ENCODE measurements at regions not wholly inside any gene's neighbourhood (a gene's known extent, or its start where the extent isn't known, plus 50 kb on each side); places are given as distances from the start of the nearest gene placed in this dataset.

GRCh38 chr12:85733221-85733840 is 102.9 kb downstream of the RASSF9 start:
- H3K36me3 Mint-ChIP-seq (ENCODE audit: unreplicated experiment), result no peaks in the 10 kb centered on the region
- no peaks in the 10 kb centered on the region for H3K27me3 Mint-ChIP-seq (ENCODE audit: unreplicated experiment)
- H3K27ac Mint-ChIP-seq (ENCODE audit: unreplicated experiment), result no peak overlapping the region
- H3K4me3 Mint-ChIP-seq (ENCODE audit: unreplicated experiment), result no peak overlapping the region
- DNase-seq (ENCODE audit: extremely low spot score, unreplicated experiment), result no peak
- no peaks in the 10 kb centered on the region for H3K4me1 Mint-ChIP-seq (ENCODE audit: unreplicated experiment)
- TF ChIP-seq CTCF (IDR thresholded peaks at IDR 0.05), result no peak
- no peaks in the 10 kb centered on the region for H3K9me3 Mint-ChIP-seq (ENCODE audit: unreplicated experiment)

- no peaks in the 10 kb centered on the region for H3K9me3 Mint-ChIP-seq (ENCODE audit: unreplicated experiment)
- H3K27ac Mint-ChIP-seq (ENCODE audit: unreplicated experiment), result no peak overlapping the region
- DNase-seq (ENCODE audit: extremely low spot score, unreplicated experiment), result no peak
- H3K27me3 Mint-ChIP-seq (ENCODE audit: unreplicated experiment), result no peaks in the 10 kb centered on the region
- no peak overlapping the region for H3K4me3 Mint-ChIP-seq (ENCODE audit: unreplicated experiment)
- no peaks in the 10 kb centered on the region for H3K4me1 Mint-ChIP-seq (ENCODE audit: unreplicated experiment)
- H3K36me3 Mint-ChIP-seq (ENCODE audit: unreplicated experiment), result no peaks in the 10 kb centered on the region
- no peak for TF ChIP-seq CTCF (IDR thresholded peaks at IDR 0.05)
These were observed 102.2 kb downstream of the RASSF9 start for GRCh38 chr12:85733984-85734383.

- no peak overlapping the region for H3K4me3 Mint-ChIP-seq (ENCODE audit: unreplicated experiment)
- H3K9me3 Mint-ChIP-seq (ENCODE audit: unreplicated experiment), result no peaks in the 10 kb centered on the region
- H3K4me1 Mint-ChIP-seq (ENCODE audit: unreplicated experiment), result peaks cover 3% of the 10 kb centered on the region
- TF ChIP-seq CTCF (IDR thresholded peaks at IDR 0.05), result no peak
- peaks cover 3% of the 10 kb centered on the region for H3K27me3 Mint-ChIP-seq (ENCODE audit: unreplicated experiment)
- H3K27ac Mint-ChIP-seq (ENCODE audit: unreplicated experiment), result no peak overlapping the region
- no peak for DNase-seq (ENCODE audit: extremely low spot score, unreplicated experiment)
- H3K36me3 Mint-ChIP-seq (ENCODE audit: unreplicated experiment), result no peaks in the 10 kb centered on the region
These were observed 96.0 kb downstream of the RASSF9 start for GRCh38 chr12:85740186-85740585.

GRCh38 chr12:85741046-85741445 is 95.2 kb downstream of the RASSF9 start:
- no peak overlapping the region for H3K4me3 Mint-ChIP-seq (ENCODE audit: unreplicated experiment)
- H3K9me3 Mint-ChIP-seq (ENCODE audit: unreplicated experiment), result no peaks in the 10 kb centered on the region
- H3K4me1 Mint-ChIP-seq (ENCODE audit: unreplicated experiment), result peaks cover 3% of the 10 kb centered on the region
- no peak overlapping the region for H3K27ac Mint-ChIP-seq (ENCODE audit: unreplicated experiment)
- DNase-seq (ENCODE audit: extremely low spot score, unreplicated experiment), result no peak
- H3K36me3 Mint-ChIP-seq (ENCODE audit: unreplicated experiment), result no peaks in the 10 kb centered on the region
- peaks cover 3% of the 10 kb centered on the region for H3K27me3 Mint-ChIP-seq (ENCODE audit: unreplicated experiment)
- no peak for TF ChIP-seq CTCF (IDR thresholded peaks at IDR 0.05)

- Mint-ChIP-seq H3K9me3 (ENCODE audit: unreplicated experiment) (no peaks in the 10 kb centered on the region), H3K27ac (ENCODE audit: unreplicated experiment) (no peak overlapping the region), H3K4me1 (ENCODE audit: unreplicated experiment) (no peaks in the 10 kb centered on the region), H3K4me3 (ENCODE audit: unreplicated experiment) (no peak overlapping the region), H3K27me3 (ENCODE audit: unreplicated experiment) (peaks cover 7% of the 10 kb centered on the region), H3K36me3 (ENCODE audit: unreplicated experiment) (no peaks in the 10 kb centered on the region)
- DNase-seq (ENCODE audit: extremely low spot score, unreplicated experiment), result no peak
- no peak for TF ChIP-seq CTCF (IDR thresholded peaks at IDR 0.05)
These were observed 88.2 kb downstream of the RASSF9 start for GRCh38 chr12:85747941-85748495.
